ENCODE measurements at regions not wholly inside any gene's neighbourhood (a gene's known extent, or its start where the extent isn't known, plus 50 kb on each side); places are given as distances from the start of the nearest gene placed in this dataset.
"Not testable (repeated sequence)": the region's sequence is repeated elsewhere in the genome, so short reads cannot be mapped to it uniquely, and the experiment has no call there.

GRCh38 chr6:79408256-79408974 lies 128.8 kb downstream of the LCA5 start:
- no peak overlapping the region for H2AFZ ChIP-seq (ENCODE audit: low read depth, low read length)
- no peaks in the 10 kb centered on the region for H3K27me3 ChIP-seq (ENCODE audit: insufficient read depth, low read length)
- H3K36me3 ChIP-seq (ENCODE audit: insufficient read depth, low read length) = no peaks in the 10 kb centered on the region
- H3K9me3 ChIP-seq (ENCODE audit: low read length) = no peaks in the 10 kb centered on the region
- peaks cover 12% of the 10 kb centered on the region for H3K4me1 ChIP-seq (ENCODE audit: insufficient read depth, low read length)
- H3K4me3 ChIP-seq (ENCODE audit: low read length) = no peak overlapping the region

DNA sequence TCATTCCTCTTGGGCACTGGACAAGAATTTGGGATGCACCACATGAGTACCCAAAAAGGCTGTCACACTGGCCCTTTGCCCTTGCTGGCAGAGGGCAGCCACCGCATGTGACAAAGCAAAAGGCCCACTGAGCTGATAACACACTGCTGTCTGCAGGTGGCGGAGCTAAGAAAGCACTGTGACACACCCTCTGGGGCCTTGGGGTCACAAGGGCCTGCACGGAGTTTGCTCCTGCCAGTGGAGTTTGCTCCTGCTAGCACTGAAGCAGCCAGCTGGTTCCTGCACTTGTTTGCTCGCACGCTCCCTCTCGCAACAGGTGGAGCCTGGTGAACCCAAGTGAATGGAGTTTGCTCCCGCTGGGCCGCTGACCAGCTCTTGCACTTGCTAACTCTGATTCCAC lies 132.6 kb downstream of the LCA5 start:
- Histone ChIP-seq H2AFZ (ENCODE audit: low read depth, low read length) (no peak overlapping the region), H3K4me1 (ENCODE audit: insufficient read depth, low read length) (peaks cover 24% of the 10 kb centered on the region), H3K9me3 (ENCODE audit: low read length) (no peaks in the 10 kb centered on the region), H3K4me3 (ENCODE audit: low read length) (no peak overlapping the region), H3K27me3 (ENCODE audit: insufficient read depth, low read length) (no peaks in the 10 kb centered on the region), H3K36me3 (ENCODE audit: insufficient read depth, low read length) (no peaks in the 10 kb centered on the region)

DNA sequence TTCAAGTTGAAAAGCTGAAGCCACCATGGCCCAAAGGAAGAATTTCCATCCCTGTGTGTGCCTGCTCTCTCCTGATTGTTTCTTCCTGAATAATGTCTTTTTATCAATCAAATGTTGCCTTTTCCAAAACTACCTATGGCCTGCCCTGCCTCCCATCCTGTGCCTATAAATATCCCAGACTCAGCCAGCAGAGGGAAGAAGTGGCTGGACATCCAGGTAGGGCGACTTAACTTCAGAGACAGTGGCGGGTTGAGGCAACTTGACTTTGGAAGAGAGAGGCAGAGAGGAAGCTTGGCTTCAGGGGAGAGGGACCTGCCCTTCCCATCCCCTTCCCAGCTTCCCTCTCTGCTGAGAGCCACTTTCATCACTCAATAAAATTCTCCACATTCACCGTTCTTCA lies 133.0 kb downstream of the LCA5 start:
- Histone ChIP-seq H3K4me1 (ENCODE audit: insufficient read depth, low read length) (peaks cover 28% of the 10 kb centered on the region), H3K4me3 (ENCODE audit: low read length) (no peak overlapping the region), H3K36me3 (ENCODE audit: insufficient read depth, low read length) (no peaks in the 10 kb centered on the region), H3K9me3 (ENCODE audit: low read length) (no peaks in the 10 kb centered on the region), H2AFZ (ENCODE audit: low read depth, low read length) (no peak overlapping the region), H3K27me3 (ENCODE audit: insufficient read depth, low read length) (no peaks in the 10 kb centered on the region)

DNA sequence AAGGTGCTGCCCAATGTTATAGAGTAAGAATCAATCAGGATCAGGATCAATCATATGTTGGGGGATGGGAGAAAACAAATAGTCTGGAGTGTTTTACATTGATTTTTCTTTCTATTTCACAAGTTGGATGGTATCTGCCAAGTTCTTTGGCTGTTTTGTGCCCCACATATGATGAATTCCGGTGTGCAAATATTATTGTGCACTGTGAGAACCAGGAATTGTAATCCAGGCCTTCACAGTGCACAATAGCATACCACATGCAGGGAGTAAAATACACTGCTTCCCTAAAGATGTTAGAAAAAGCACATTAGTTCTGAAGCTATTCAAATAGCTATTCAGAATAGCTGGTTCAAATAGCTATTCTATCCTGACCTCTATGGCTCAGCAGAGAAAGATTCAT lies 133.7 kb downstream of the LCA5 start:
- Histone ChIP-seq H3K27me3 (ENCODE audit: insufficient read depth, low read length) (no peaks in the 10 kb centered on the region), H3K9me3 (ENCODE audit: low read length) (no peaks in the 10 kb centered on the region), H3K36me3 (ENCODE audit: insufficient read depth, low read length) (no peaks in the 10 kb centered on the region)

DNA sequence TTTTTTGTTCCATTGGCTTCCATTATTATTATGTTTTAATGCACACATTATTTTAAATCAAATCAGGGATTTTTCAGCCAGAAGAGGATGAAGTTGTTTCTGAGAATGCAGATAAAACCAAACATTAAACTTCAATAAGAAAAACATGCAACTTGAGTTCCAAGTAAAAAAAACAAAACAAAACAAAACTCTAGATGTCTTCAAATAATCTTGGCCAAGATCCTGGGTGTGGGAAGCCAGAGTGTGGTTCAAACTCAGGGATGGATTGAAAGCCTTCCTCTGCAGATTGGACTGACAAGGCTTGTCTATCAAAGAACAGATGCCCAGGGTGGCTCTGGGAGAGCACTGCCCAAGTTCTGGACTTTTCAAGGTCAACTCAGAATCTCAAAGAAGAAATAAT lies 134.1 kb downstream of the LCA5 start:
- Histone ChIP-seq H3K9me3 (ENCODE audit: low read length) (no peaks in the 10 kb centered on the region), H3K4me3 (ENCODE audit: low read length) (no peak overlapping the region), H2AFZ (ENCODE audit: low read depth, low read length) (peak overlapping the region; percentile 21), H3K4me1 (ENCODE audit: insufficient read depth, low read length) (peaks cover 28% of the 10 kb centered on the region), H3K27me3 (ENCODE audit: insufficient read depth, low read length) (no peaks in the 10 kb centered on the region), H3K36me3 (ENCODE audit: insufficient read depth, low read length) (no peaks in the 10 kb centered on the region)

More for the DNA sequence above, 133.7 kb downstream of the LCA5 start:
- Histone ChIP-seq H3K4me1 (ENCODE audit: insufficient read depth, low read length) (peaks cover 28% of the 10 kb centered on the region), H3K4me3 (ENCODE audit: low read length) (no peak overlapping the region), H2AFZ (ENCODE audit: low read depth, low read length) (peak overlapping the region; percentile 21)

DNA sequence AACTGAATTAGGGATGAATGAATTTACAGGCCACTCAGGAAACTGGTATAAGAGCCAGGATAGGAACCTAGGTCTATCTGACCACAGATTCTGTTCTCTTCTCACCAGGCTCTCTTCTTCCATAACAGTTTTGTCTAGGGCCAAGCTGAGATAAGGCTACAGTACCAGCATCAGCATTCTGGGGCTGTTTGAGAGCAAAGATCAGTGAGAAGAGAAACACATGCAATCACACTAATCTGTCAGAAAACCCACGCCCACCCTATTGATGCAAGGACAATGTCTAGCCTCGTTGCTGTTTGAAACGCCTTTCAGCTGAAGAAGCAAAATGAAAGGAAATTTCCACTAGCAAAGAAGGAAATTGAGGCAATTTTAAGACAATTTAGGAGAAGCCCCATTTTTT lies 137.7 kb downstream of the LCA5 start:
- Histone ChIP-seq H2AFZ (ENCODE audit: low read depth, low read length) (no peak overlapping the region), H3K9me3 (ENCODE audit: low read length) (no peaks in the 10 kb centered on the region), H3K36me3 (ENCODE audit: insufficient read depth, low read length) (no peaks in the 10 kb centered on the region), H3K4me3 (ENCODE audit: low read length) (no peak overlapping the region), H3K4me1 (ENCODE audit: insufficient read depth, low read length) (peaks cover 27% of the 10 kb centered on the region), H3K27me3 (ENCODE audit: insufficient read depth, low read length) (no peaks in the 10 kb centered on the region)

- H3K36me3 ChIP-seq (ENCODE audit: insufficient read depth, low read length); H3K27me3 ChIP-seq (ENCODE audit: insufficient read depth, low read length); H2AFZ ChIP-seq (ENCODE audit: low read depth, low read length); H3K4me3 ChIP-seq (ENCODE audit: low read length); H3K9me3 ChIP-seq (ENCODE audit: low read length): not testable (repeated sequence)
- H3K4me1 ChIP-seq (ENCODE audit: insufficient read depth, low read length) = peaks cover 18% of the 10 kb centered on the region
Observed at GRCh38 chr6:79398617-79399016, 138.6 kb downstream of the LCA5 start.

DNA sequence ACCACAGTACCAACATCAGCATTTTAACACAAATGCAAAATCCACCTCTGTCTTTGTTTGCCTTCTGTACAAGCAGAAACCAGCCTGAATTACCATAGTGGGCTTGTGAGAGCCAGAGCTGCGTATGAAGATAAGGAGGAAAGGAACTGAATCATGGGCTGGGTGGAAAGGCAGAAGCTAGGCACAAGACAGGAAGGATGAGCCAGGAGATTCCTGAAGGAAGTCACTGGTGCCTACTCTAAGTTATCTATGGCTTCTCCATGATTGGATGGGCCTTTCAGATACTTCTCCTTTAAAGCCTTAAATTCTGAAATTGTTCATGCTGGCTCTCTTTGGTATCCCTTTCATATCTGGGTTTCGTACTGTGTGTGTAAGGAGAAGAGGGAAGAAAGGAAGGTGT lies 140.6 kb downstream of the LCA5 start:
- H3K27me3 ChIP-seq (ENCODE audit: insufficient read depth, low read length) = no peaks in the 10 kb centered on the region
- H3K9me3 ChIP-seq (ENCODE audit: low read length) = no peaks in the 10 kb centered on the region
- peaks cover 6% of the 10 kb centered on the region for H3K4me1 ChIP-seq (ENCODE audit: insufficient read depth, low read length)
- no peak overlapping the region for H3K4me3 ChIP-seq (ENCODE audit: low read length)
- H2AFZ ChIP-seq (ENCODE audit: low read depth, low read length) = no peak overlapping the region
- no peaks in the 10 kb centered on the region for H3K36me3 ChIP-seq (ENCODE audit: insufficient read depth, low read length)

DNA sequence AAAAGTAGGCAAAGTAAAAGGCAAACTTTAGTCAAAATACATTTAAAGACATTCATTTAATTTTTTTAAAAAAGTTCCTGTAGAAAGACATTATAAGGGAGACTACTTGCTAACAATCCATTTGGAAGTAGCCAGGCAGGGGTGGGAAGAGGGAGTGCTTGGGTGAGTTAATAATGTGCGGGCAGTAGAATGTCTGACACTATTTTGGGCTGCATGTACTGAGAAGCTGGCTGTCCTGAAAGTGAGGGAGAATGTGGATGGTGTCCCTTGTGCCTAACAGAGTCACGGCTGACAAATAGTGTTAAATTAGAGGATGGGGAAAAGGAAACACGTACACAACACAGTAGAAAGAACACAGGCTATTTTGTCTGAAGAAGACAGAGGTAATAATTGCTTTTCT lies 142.5 kb downstream of the LCA5 start:
- Histone ChIP-seq H3K4me1 (ENCODE audit: insufficient read depth, low read length) (peaks cover 4% of the 10 kb centered on the region), H3K9me3 (ENCODE audit: low read length) (no peaks in the 10 kb centered on the region), H2AFZ (ENCODE audit: low read depth, low read length) (no peak overlapping the region), H3K36me3 (ENCODE audit: insufficient read depth, low read length) (no peaks in the 10 kb centered on the region), H3K4me3 (ENCODE audit: low read length) (no peak overlapping the region), H3K27me3 (ENCODE audit: insufficient read depth, low read length) (no peaks in the 10 kb centered on the region)

- Histone ChIP-seq H3K36me3 (ENCODE audit: insufficient read depth, low read length) (no peaks in the 10 kb centered on the region), H3K27me3 (ENCODE audit: insufficient read depth, low read length) (no peaks in the 10 kb centered on the region), H3K4me3 (ENCODE audit: low read length) (no peak overlapping the region), H3K4me1 (ENCODE audit: insufficient read depth, low read length) (no peaks in the 10 kb centered on the region), H2AFZ (ENCODE audit: low read depth, low read length) (no peak overlapping the region), H3K9me3 (ENCODE audit: low read length) (no peaks in the 10 kb centered on the region)
Observed at GRCh38 chr6:79392094-79392493, 145.1 kb downstream of the LCA5 start.

GRCh38 chr6:79391480-79391879 lies 145.8 kb downstream of the LCA5 start:
- Histone ChIP-seq H3K9me3 (ENCODE audit: low read length) (no peaks in the 10 kb centered on the region), H3K4me1 (ENCODE audit: insufficient read depth, low read length) (no peaks in the 10 kb centered on the region), H2AFZ (ENCODE audit: low read depth, low read length) (no peak overlapping the region), H3K4me3 (ENCODE audit: low read length) (no peak overlapping the region), H3K36me3 (ENCODE audit: insufficient read depth, low read length) (no peaks in the 10 kb centered on the region), H3K27me3 (ENCODE audit: insufficient read depth, low read length) (no peaks in the 10 kb centered on the region)

DNA sequence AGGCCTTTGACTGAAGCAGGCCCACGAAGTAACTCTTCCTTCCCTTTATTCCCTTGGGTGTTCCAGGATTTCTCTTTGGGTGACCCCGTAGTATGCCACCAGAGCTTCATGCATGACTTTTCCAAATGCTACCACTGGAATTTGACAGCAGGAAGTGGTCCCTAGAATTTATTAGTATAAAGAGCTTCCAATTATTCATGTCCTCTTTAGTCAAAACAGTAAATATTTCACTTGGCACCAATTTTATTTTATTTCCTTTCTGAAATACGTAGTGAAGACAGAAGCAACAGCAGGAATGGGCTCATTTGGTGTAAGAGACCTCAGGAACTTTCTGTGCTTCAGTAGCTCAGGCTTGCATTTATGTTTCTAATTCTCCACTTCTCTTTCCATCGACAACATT lies 151.3 kb downstream of the LCA5 start:
- Histone ChIP-seq H2AFZ (ENCODE audit: low read depth, low read length) (no peak overlapping the region), H3K4me3 (ENCODE audit: low read length) (no peak overlapping the region), H3K36me3 (ENCODE audit: insufficient read depth, low read length) (no peaks in the 10 kb centered on the region), H3K27me3 (ENCODE audit: insufficient read depth, low read length) (no peaks in the 10 kb centered on the region), H3K9me3 (ENCODE audit: low read length) (no peaks in the 10 kb centered on the region), H3K4me1 (ENCODE audit: insufficient read depth, low read length) (no peaks in the 10 kb centered on the region)

DNA sequence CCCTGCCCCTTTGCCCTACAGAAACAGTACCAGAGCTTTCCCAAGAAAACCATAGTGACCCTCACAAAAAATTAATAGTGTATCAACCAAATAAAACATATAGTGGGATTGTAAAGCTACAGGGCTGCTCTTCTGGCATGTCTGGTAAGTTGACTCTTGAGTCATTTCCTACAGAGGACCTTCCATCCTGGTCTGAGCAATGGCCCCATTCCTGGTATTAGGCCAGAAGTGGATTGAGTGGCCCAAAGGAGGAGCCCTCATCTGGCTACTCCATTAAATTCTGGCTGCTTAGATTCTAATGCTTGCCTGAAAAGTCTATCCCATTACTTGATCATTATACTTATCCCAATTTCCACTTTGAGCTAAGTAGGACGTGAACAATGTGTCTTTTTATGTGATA lies 150.9 kb upstream of the HMGN3 start:
- Histone ChIP-seq H3K36me3 (ENCODE audit: insufficient read depth, low read length) (no peaks in the 10 kb centered on the region), H3K27me3 (ENCODE audit: insufficient read depth, low read length) (no peaks in the 10 kb centered on the region), H3K4me1 (ENCODE audit: insufficient read depth, low read length) (no peaks in the 10 kb centered on the region), H3K9me3 (ENCODE audit: low read length) (no peaks in the 10 kb centered on the region), H3K4me3 (ENCODE audit: low read length) (no peak overlapping the region), H2AFZ (ENCODE audit: low read depth, low read length) (no peak overlapping the region)

DNA sequence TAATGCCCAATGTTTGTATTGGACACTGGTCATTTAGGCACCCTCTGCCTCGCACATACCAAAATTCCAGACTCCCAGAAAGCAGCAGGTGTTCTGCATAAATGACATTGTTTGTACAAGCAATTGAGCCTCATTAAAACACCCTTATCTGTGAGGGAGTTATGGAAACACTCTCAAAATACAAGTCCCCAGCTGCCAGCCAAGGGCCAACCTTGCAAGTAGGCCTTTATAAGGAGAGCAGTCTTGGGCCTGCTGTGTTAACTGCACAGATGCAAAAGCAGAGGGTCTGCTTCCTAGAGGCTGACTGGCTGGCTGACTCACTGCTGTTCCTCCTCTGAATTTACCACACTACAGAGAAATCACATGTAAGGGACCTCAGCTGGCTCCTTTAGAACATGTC lies 150.4 kb upstream of the HMGN3 start:
- H3K9me3 ChIP-seq (ENCODE audit: low read length) = no peaks in the 10 kb centered on the region
- no peak overlapping the region for H3K4me3 ChIP-seq (ENCODE audit: low read length)
- no peaks in the 10 kb centered on the region for H3K4me1 ChIP-seq (ENCODE audit: insufficient read depth, low read length)
- no peak overlapping the region for H2AFZ ChIP-seq (ENCODE audit: low read depth, low read length)
- no peaks in the 10 kb centered on the region for H3K36me3 ChIP-seq (ENCODE audit: insufficient read depth, low read length)
- H3K27me3 ChIP-seq (ENCODE audit: insufficient read depth, low read length) = no peaks in the 10 kb centered on the region

Measured in neuron (in vitro differentiated cells).